Gastrocnemius medialis (tissue), 4 donors: ENCODE measurements at regions not wholly inside any gene's neighbourhood (a gene's known extent, or its start where the extent isn't known, plus 50 kb on each side); places are given as distances from the start of the nearest gene placed in this dataset.

Experiments used
- POLR2A ChIP-seq, 2 donors: fragments of 450-650 bp; IDR thresholded peaks; one replicate each; pipeline ENCODE4 v1.6.1; 2017; ENCODE audit warnings: antibody characterized with exemption in 2 of 2, mild to moderate bottlenecking in 2 of 2, moderate library complexity in 2 of 2
- TF ChIP-seq, protein P1 (sequence below), 5 experiments: fragments of 450-650 bp in 3 of 5; fragments of 200-600 bp in 2 of 5; sonication (generic) in 2 of 5; IDR thresholded peaks in 4 of 5; conservative IDR thresholded peaks in 1 of 5; 1 replicate in 4 of 5; 2 replicates in 1 of 5; pipeline ENCODE4 v1.5.1; 2016 to 2019; ENCODE audit warnings: antibody characterized with exemption in 5 of 5, mild to moderate bottlenecking in 3 of 5, moderate library complexity in 3 of 5

DNA sequence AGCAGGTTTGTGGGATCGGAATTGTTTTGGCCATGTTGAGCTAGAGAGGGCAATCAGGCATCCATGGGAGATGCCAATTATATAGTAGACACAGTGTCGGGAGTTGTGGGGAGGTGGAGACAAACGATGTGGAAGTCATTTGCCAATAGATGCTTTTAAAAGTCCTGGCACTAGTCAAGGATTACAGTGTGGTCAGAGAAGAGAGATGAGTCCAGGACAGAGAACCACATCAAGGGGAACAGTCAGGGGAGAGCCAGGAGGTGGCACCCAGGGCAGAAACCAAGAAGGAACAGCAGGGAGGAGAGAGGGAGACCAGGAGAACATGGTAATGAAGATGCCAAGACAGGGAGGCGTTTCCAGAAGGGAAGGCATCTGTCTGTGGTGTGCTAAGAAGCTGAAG is 81.2 kb downstream of the ARL4C start:
- TF ChIP-seq, protein P1, sequence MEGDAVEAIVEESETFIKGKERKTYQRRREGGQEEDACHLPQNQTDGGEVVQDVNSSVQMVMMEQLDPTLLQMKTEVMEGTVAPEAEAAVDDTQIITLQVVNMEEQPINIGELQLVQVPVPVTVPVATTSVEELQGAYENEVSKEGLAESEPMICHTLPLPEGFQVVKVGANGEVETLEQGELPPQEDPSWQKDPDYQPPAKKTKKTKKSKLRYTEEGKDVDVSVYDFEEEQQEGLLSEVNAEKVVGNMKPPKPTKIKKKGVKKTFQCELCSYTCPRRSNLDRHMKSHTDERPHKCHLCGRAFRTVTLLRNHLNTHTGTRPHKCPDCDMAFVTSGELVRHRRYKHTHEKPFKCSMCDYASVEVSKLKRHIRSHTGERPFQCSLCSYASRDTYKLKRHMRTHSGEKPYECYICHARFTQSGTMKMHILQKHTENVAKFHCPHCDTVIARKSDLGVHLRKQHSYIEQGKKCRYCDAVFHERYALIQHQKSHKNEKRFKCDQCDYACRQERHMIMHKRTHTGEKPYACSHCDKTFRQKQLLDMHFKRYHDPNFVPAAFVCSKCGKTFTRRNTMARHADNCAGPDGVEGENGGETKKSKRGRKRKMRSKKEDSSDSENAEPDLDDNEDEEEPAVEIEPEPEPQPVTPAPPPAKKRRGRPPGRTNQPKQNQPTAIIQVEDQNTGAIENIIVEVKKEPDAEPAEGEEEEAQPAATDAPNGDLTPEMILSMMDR (IDR thresholded peaks at IDR 0.05 in 4 of 5, conservative IDR thresholded peaks at IDR 0.05 in 1 of 5) = no peak
- TF ChIP-seq POLR2A (IDR thresholded peaks at IDR 0.05) = no peak
